ENCODE measurements at regions not wholly inside any gene's neighbourhood (a gene's known extent, or its start where the extent isn't known, plus 50 kb on each side); places are given as distances from the start of the nearest gene placed in this dataset.
"Not testable (repeated sequence)": the region's sequence is repeated elsewhere in the genome, so short reads cannot be mapped to it uniquely, and the experiment has no call there.

DNA sequence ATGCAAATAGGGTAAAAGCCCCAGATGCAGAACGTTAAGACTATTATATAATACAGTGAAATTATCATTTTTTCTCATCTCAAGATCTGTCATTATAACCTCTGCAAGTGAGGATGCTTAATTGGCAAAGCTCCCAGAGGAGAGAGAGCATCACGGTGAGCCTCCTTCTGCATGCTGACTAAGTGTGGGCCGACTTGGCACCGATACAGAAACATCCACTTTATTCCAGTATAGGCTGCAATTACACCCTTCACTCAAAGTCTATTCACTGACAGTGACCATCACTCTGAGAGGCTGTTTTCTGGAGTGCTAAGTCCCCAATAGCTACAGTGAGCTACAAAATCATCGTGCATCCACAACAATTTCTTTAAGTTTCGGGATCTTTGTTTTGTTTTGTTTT is 69.6 kb upstream of the NBPF26 start:
- not testable (repeated sequence) for TF ChIP-seq POLR2A (IDR thresholded peaks at IDR 0.05)
- TF ChIP-seq, protein P1, sequence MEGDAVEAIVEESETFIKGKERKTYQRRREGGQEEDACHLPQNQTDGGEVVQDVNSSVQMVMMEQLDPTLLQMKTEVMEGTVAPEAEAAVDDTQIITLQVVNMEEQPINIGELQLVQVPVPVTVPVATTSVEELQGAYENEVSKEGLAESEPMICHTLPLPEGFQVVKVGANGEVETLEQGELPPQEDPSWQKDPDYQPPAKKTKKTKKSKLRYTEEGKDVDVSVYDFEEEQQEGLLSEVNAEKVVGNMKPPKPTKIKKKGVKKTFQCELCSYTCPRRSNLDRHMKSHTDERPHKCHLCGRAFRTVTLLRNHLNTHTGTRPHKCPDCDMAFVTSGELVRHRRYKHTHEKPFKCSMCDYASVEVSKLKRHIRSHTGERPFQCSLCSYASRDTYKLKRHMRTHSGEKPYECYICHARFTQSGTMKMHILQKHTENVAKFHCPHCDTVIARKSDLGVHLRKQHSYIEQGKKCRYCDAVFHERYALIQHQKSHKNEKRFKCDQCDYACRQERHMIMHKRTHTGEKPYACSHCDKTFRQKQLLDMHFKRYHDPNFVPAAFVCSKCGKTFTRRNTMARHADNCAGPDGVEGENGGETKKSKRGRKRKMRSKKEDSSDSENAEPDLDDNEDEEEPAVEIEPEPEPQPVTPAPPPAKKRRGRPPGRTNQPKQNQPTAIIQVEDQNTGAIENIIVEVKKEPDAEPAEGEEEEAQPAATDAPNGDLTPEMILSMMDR (IDR thresholded peaks at IDR 0.05) = not testable (repeated sequence)
